Hypothalamus (tissue), 51 donors: ENCODE measurements at regions not wholly inside any gene's neighbourhood (a gene's known extent, or its start where the extent isn't known, plus 50 kb on each side); places are given as distances from the start of the nearest gene placed in this dataset.
A peak's percentile ranks its signal among the peaks of the same experiment; 100 is the strongest.

Experiments used
- DNase-seq, 51 donors: peaks; one replicate each; lab custom pipeline; 2025; lab: John Stamatoyannopoulos, UW

DNA sequence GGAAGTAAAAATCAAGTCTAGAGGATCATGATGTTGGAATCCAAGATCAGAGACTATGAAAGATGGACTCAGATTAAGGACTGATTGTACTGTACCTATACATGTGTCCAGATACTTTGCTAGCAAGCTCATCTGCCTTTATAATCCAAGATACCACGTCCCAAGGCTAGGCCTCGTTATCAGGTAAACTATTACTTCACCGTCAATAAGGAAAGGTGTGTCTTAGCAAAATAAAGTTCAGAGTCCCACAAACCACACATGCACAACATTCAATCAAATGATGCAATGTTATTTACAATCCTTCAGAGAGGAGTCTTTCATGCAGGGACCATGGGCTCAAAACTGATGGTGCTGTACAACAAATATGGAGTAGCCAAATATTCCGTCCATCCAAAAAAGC is 1092.9 kb downstream of the IGSF11 start:
- no peak for DNase-seq

DNA sequence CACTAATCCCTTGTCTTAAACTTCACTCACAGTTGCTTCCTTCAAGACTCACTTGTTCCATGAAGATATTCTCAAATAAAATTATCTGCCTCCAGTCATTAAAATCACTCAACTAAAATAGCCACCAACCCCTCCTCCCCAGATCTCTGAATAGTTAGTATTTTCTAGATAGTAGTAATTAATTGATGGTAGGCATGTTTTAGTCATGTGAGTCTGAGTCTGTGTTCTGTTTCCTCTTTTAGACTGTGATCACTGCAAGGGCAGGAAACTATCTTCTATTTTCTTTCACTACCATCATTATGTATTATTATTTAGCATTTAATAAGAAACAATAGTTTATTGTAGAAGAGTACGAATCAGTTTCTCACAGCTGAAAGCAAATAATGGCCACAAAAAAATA is 1080.5 kb downstream of the IGSF11 start:
- no peak for DNase-seq

DNA sequence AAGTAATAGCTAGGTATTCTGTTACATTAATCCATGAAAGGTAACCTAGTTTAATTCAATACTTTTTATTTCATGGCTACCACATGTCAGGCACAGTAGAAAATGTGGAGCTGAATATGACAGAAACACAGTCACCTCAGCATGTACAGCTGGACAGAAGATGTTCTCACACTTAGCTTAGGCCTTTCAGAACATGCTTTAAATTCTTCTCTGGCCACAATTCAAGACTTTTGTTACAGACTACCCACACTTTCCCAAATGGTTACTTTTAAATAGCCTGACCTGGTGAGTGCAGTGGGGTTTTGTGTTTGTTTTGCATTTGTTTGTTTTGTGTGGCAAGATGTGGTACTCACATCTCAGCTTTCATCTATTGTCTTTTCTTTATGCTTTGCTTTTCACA is 1079.5 kb downstream of the IGSF11 start:
- no peak for DNase-seq

DNA sequence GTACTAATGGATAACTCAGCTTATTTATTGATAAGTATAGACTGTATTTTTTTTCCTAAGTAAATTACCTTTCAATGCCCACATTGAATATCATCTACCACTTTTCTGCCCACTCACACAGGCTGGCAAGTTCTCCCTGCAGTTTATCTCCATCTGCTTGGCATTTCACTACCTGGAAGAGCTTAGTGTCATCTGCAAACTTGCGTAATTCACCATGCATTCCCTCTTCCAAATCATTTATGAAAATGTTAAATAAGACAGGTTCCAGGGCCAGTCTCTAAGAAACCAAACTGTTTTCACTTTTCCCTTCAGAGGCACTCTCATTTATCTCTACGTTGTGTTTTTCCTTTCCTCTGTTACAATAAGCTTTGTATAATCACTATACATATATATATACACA is 1076.6 kb downstream of the IGSF11 start:
- DNase-seq, result no peak

DNA sequence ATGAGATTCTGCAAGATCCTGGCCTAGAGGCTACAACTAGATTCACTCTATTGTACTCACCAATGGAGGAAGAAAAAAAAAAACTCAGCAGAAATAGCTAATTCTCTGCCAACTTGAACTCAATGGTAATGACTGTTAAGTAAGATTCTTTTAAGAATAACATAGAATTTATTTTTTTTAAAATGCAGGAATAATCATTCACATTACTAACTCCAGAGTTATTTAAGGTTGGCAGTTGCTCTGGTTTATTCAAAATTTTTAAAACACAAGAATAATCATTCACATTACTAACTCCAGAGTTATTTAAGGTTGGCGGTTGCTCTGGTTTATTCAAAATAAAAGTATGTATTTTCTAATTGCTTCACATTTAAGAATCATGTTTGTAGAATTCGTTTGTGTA is 1071.9 kb downstream of the IGSF11 start:
- DNase-seq, result no peak

DNA sequence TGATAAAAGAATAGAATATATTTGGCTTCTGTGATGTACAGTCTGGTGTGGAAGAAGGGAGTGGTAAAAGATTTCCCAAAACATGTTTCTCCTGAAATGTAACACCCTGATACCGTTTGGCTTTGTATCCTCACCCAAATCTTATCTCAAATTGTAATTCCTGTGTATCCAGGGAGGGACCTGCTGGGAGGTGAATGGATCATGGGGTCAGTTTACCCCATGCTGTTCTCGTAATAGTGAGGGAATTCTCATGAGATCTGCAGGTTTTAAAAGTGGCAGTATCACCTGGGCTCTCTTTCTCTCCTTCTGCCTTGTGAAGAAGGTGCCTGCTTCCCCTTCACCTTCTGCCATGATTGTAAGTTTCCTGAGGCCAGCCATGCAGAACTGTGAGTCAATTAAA is 1070.8 kb downstream of the IGSF11 start:
- DNase-seq, result no peak

DNA sequence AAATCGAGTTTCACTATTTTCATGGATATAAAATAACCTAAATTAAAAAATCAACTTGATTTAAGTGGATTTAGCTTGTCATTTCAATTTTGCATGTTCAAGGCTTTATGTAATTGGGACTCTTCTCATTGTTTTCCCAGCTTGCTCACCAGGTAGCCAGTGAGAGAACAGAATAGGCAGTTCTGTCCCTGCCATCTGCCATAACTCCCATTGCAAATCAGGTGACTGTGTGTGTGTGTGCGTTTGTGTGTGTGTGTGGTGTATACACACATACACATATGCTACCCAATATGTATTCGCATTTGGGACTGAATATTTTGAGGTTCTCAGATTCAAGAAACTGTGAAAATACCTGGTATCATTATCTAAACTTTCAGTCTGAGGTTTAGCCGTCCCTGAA is 1069.8 kb downstream of the IGSF11 start:
- no peak for DNase-seq

DNA sequence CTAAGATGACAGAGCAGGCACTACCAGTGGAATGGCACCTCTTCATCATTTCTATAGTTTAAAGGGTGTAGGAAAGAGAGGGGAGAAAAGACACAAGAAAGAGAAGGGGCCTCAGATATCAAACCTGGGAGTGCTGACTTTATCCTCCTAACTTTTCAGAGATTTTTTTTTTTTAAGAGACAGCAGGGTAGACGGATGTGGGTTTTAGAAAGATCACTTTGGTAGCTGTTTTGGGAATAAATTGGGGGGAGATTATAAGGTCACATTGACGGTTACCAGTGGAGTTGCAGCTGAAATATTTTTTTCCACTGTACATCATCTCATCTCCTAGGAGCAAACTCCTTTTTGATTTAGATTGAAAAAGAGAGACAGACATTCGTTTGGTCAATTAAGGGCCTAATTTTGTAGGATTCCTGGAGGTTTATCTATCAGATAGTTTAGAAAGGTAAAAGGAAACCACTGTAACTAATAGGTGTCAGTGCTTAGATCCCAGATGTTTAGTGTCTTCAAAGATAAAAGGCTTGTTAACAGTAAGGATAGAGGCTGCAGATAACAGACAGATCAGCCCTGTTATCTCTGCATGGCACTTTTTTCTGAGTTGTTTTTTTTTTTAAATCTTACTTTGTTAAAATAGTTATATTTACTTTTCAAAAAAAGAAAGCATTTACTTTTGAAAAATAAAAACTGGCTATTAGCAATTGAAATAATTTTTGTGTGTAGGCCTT is 1057.0 kb downstream of the IGSF11 start:
- no peak for DNase-seq

DNA sequence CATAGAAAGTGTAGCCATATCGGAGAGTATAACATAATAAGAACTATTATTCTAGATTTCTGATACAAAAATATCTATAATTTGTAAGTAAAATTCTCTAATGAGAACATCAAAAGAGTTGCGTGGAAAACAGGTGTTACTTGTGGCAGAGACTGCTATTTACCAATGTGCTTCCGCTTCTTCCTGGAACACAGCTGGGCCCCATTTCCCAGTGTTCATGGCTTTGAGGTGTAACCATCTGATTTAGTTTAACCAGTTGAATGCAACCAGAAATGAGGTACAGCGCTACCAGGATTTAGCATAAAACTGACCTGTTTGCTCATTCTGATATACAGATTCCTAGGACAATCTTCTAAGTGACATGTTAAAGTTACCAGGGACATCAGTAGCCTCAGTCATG is 1055.2 kb downstream of the IGSF11 start:
- DNase-seq, result no peak

DNA sequence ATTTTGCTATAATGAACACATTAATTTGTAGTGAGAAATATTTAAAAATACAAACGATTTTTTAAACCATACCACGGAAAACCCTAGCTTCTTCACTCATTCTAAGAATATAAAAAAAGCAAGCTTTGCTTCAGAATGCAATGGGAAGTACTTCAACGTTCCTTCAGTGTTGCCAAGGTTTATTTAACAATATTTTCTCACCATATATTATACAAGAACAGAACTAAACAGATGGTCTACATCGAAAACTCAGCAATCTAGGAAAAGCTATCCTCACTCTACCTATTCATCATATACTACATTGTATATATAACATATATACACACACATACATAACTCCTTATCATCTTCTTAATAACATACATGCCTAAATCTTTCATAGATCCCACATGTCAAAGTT is 1047.4 kb downstream of the IGSF11 start:
- no peak for DNase-seq

DNA sequence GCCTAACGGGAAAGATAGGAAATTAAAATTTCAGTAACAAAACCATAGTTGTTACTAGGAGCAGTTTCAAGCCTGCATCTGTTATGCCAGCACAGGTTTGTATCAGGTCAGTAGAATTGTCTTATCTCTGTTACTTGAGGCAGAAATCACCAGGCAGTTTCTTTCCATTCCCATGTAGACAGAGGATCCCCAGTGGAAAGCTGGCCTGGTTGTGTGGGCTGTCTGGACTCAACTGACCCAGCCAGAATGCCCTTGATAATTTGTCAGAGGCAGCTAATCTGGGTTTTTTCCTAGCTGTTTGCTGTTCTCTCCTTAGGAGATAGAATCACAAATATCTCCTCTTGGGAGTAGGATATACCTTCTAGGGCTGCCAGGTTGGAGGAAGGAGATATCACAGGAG is 1044.7 kb downstream of the IGSF11 start:
- DNase-seq, result no peak

DNA sequence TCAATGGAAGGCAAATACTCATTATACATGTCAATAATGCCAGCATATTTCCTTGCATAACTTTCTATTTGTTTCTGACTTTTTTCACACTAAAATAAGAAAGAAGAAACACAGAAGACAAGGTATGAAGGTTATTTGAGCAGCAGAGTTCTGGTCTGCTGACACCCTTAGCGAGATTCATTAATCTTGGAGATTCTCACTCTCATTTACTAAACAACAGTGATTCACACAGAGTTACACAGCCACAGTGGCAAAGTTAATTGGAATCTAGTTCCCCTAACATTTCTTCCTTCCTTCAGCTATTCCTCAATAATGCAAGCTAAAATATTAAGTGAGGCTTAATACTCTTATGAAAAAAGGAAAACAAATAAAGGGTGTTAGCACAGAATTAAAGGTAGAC is 1044.0 kb downstream of the IGSF11 start:
- no peak for DNase-seq

DNA sequence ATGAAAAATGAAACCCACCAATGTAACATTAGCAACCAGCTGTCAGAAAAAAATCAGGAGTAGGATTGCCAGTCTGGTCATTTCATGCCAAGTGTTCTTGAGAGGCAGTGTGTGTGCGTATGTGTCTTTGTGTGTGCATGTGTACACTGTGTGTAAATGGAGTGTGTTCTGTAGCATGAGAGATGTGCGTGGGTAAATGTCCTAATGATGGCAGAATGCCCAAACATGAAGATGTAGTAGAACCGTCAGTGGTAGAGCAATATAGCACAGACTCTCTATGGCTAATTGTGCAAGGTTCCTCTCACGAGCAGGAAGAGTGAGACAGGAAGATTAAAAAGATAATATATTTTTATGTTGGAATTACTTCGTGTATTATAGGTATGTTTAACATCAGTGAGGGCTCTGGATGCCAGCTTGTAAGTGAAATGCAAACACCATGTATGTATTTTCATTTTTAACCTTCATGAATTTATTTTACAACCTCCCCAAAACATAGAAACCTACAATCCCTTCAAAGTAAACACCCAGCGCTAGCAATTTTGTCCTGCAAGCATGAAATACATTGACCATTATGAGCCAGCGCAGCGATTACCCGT is 1038.7 kb downstream of the IGSF11 start:
- peak in 4 of 51 donors; percentile 4 to 60 (median 10) for DNase-seq

DNA sequence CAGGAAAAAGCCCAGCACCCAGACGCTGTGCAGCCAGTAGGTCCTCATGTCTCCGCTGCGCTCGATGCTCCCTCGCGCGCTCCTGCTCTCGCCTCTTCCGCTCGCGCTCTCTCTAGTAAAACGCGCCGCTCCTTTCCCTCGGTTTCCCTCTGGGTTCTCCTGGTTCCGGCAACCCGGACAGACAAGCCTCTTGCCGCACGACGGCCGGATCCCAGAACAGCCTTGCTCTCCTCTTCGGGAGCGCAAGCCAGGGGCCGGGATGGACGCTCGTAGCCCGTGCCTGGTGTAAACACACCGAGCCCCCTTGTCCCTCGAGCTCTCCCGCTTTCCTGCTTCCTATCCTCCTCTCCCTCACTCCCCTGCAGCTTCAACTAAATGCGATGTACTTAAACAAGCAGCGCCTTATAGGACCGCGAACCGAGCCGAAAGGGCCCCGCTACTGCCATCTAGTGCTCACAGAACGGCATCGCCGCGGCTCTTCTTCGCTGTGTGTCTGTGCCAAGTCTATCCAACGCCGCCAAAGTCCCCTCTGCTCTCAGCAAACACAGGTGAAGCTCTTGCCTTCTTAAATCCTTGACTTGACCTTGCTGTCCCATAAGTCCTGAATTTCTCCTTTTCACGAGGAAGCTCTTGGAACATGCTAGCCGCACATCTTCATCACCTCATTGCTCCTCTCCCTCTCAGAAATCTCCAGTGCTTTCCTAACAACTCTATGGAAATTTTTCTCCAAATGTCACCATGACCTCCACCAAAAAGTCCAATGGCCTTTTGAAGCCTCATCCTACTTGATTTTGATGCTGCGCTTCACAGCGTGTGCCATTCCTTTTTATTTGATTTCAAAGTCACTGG is 1037.2 kb downstream of the IGSF11 start:
- DNase-seq, result peak in 50 of 51 donors; percentile 36 to 93 (median 76)

DNA sequence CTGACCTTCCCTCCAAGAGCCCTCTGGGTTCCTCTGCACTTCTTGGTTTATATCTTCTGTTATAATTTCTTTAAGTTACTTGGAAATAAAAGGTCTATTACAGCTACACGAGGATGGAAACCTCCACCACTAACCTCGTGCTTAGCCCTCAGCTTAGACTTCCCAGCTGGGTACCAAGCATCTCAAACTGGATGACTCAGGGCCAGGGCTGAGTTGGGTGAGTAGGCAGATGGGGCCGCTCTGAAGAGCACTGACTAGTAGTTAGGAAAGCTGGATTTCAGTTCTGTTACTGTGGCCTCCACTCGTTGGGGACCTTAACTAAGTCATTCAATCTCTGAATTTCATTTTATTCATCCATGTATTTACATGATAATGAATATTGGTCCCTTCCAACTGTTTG is 1036.6 kb downstream of the IGSF11 start:
- peak in 1 of 51 donors; percentile 33 for DNase-seq

DNA sequence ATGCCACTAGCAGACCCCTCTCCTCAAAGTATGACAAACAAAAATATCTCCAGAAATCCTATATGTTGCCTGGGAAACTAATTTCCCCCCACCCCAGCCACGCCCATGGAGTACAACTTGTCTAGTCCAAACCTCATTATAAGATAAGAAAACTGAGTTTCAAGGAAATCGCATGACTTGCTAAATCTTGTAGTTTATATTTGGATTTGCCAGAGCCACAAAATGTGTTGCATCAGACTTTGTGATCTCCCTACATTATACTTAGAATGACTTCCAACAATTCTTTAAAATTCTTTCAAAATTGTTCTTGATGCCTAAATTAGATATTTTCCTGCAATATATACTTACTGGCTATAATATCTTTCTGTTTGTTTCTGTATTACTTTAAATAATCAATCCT is 1034.4 kb downstream of the IGSF11 start:
- no peak for DNase-seq

DNA sequence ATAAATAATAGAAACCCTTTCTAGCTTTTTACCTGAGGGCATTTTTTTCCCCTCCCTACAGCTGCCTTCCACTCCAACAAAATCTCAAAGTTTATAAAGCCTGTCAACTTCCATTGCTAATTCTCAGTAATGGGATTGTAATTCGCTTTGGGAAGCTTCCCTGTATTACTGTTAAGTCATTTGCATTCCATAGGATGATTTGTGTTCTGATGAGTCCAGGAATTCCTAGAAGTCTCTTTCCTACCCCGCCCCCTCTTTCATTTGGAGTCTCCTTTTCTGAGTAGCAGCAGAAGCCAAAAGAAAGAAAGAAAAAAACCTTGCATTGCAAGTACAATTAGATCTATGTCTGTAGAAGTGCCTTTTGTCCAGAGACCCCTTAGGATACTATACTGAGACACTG is 1033.3 kb downstream of the IGSF11 start:
- no peak for DNase-seq

DNA sequence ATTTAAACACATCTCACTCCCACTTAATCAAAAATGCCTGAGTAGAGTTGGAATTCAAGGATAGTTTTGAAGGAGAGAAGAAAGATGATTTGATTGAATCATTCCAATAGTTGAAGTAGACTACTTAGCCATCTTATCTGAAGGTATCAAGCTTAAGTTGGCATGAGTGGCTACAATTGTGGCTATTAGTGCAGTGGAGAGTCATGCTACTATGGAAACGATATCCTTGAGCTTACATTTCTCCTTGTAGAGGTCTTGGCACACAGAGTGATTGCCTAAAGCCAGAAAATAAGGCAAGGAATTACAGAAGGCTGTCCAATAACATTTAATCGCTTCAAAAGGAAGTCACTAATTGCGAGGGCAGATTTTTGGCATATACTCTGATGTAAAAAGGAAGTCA is 1022.7 kb downstream of the IGSF11 start:
- DNase-seq, result no peak

DNA sequence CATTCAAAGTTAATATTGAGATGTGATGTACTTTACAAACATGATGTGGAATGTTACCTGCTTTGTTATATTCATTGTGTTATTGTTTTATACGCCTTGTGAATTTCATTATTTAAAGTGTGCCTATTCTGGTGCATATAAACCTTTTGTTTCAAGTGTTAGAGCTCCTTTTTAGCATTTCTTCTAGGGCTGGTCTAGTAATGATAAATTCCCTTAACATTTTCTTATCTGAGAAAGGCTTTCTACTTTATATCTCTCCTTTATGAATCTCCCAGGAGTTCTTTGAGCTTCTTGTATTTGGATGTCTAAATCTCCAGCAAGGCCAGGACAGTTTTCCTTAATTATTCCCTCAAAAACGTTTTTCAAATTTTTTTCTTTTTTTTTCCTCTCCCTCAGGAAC is 1005.6 kb downstream of the IGSF11 start:
- DNase-seq, result no peak

DNA sequence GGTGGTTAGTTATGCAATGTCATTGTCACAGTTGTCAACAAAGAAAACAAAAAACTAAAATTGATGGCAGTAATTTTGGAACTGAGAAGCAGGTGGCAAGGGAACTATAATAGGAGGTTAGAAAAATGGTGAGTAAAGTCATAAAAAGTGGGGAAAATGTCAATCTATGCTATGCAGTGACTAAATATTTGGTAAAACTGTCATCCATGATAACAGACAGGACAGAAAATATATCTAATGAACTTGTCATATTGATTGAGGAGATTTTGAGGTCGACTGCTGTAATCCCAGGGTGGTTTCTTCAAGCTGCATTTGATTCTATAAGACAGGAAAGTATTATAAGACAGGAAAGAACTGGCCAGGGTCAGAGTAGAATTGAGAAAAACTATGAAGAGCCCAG is 998.4 kb downstream of the IGSF11 start:
- no peak for DNase-seq

DNA sequence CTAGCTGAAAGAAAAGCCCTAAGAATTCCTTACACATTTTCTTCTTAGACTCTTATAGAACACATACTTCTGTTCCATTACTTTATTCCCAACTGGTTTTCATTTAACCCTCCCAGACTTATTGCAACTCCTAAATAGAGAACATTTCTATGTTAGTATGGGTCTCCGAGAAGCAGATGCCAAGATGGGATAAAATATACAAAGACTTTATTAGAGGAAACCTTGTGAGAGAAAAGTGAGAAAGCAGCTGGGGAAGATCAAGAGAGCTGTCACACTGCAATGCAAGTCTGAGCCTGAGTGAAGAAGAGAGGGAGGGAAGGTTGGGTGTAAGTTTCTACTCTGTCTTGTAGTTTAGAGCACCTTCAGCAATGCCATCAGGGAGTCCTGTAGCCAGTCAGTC is 979.3 kb downstream of the IGSF11 start:
- no peak for DNase-seq

DNA sequence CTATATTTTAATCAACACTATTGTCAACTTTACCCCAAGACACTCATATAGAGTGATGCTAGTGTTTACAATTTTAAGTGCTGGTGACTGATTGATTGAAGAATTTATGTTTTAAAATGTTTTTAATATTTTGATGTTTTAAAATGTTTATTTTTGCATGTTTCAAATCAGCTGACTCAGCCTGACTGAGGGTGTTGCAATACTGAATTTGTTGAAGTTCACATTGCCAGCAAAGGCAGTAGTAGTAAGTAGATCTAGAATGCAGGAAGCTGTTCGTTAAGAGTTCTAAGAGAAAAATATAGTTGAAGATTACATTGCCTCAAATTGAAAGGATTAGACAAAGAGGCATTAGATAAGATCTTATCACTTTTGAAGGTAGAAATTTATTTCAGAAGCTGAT is 977.6 kb downstream of the IGSF11 start:
- no peak for DNase-seq
